GM18502 (cell line): ENCODE measurements at regions not wholly inside any gene's neighbourhood (a gene's known extent, or its start where the extent isn't known, plus 50 kb on each side); places are given as distances from the start of the nearest gene placed in this dataset.
"Not testable (repeated sequence)": the region's sequence is repeated elsewhere in the genome, so short reads cannot be mapped to it uniquely, and the experiment has no call there.

Experiments used
- ATAC-seq: cut with Tn5 transposase; IDR thresholded peaks from one replicate; pipeline ENCODE4 v1.9.1; 2021; ENCODE audit warnings: mild to moderate bottlenecking; ENCODE audit not compliant: unreplicated experiment, poor library complexity

GRCh38 chr6:85996034-85996375 is 353.3 kb upstream of the SYNCRIP start:
- no peak for ATAC-seq

DNA sequence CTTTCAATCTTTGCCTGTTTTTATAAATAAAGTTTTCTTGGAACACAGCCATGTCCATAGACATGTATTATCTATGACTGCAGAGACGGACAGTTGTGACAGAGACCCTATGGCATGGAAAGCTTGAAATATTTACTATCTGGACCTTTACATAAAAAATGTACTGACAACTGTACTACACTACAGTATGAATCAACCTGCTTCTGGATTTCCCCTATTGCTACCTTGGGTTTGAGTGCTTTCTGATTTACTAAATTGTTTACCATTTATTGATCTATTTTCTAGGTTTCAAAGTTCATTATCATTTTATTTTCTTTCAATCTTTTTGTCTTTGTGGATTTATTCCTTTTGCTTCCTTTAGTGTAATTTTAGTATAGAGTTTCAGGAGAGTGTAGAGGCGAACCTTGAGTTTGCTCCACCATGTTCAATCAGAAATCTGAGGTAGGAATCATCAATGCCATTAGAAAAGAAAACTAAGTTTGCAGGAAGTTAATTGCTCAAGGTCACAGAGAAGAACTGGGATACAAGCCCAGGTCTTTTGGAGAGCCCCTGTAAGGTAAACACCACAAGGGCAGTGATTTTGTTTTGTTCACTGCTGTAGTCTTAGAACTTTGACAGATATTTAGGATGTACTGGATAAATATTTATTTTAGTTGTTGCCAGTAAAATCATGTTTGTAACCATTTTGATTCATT is 352.8 kb upstream of the SYNCRIP start:
- ATAC-seq, result no peak

DNA sequence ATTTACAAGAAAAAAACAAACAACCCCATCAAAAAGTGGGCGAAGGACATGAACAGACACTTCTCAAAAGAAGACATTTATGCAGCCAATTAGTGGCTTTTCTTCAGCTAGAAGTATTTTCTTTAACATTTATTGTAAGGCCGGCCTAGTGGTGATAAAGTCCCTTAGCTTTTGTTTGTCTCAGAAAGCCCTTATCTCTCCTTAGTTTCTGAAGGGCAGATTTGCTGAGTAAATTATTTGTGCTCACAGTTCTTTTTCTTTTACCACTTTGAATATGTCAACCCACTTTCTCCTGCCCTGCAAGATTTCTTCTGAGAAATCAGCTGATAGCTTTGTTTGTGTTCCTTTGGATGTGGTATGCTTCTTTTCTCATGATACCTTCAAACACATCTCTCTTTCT is 344.0 kb upstream of the SYNCRIP start:
- no peak for ATAC-seq

DNA sequence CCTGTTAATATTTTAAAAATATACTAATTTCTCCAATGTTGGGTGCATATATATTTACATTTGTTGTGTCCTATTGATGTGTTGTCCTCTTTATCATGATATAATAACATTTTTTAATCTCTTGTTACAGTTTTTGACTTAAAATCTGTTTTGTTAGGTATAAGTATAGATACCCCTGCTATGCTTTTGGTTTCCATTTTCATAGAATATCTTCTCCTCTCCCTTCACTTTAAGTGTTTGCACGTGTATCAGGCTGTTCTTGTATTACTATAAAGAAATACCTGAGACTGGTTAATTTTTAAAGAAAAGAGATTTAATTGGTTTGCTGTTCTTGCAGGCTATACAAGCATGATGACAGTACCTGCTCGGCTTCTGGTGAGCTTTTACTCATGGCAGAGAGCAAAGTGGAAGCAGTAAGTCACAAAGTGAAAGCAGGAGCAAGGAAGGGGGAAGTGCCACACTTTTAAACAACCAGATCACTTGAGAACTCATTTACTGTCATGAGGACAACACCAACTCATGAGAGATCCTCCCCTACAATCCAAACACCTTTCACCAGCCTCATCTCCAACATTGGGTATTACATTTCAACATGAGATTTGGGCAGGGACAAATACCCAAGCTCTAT is 340.5 kb upstream of the SYNCRIP start:
- no peak for ATAC-seq

DNA sequence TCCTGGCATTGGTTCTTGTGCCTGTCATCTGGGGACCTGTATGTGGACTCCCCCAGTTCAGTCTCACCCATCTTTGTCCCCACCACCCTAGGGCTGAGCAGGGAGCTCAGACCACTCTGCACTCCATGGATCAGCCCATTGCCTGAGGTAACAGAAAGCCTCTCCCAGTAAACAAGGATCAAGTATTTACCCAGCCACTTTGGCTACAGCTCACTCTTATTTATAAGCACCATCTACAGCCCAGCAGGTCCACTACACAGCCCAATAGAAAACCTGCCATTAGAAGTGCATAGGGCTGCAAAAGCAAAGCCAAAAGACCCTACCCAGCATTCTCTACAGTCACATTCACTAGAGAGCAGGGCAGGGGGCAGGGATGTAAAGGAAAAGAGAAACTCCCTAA is 335.0 kb upstream of the SYNCRIP start:
- ATAC-seq, result no peak

DNA sequence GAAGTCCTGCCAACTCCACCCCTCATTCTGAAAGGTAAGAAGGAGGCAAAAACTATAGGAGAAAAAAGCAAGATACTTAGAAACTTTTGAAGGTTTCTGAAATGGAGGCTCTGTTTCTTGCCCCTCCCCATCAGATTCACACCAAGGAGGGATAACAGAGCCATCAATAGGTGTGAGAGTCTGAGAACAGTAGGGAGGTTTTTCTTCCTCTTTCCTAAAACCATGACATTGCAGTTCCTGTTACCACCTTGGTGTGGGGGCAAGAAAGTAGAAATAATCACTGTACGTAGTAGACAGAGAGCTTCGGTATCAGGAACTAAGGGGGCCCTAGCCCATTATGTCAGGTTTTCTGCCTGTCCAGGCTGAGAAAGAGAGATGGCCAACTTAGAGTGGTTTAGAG is 333.3 kb upstream of the SYNCRIP start:
- ATAC-seq, result peak; percentile 81

DNA sequence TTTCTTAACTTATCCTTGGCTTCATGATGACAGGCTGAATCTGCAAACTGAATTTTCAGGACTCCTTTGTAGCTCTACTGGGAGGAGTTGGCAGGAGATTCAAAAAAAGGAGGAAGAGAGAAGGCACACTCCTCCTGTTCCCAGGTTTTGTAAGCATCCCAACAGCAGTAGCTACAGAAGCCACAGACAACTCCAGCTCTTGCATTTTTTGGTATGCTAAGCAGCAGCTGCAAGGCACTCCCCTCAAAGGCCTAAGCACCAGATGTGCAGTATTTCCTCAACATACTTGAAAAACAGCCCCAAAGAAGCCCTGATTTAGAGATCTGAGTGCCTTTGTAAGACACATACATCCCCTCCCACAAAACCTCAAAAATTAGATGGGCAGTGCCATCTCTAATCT is 328.6 kb upstream of the SYNCRIP start:
- no peak for ATAC-seq

GRCh38 chr6:85966828-85967227 is 324.1 kb upstream of the SYNCRIP start:
- ATAC-seq, result no peak

DNA sequence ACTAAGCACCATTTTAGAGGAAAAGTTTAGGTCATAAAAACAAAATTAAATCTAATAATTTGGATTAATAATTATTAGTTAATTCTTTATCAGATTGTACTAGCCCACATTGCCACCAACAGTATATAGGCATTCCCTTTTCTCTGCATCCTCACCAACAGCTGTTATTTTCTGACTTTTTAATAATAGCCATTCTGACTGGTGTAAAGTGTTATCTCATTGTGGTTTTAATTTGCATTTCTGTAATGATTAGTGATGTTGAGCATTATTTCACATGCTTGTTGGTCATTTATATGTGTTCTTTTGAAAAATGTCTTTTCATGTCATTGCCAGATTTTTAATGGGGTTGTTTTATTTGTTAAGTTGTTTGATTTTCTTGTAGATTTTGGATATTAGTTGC is 319.1 kb upstream of the SYNCRIP start:
- no peak for ATAC-seq

- no peak for ATAC-seq
Measured at GRCh38 chr6:85961125-85961524, 318.4 kb upstream of the SYNCRIP start.

GRCh38 chr6:85948481-85948880 is 305.8 kb upstream of the SYNCRIP start:
- no peak for ATAC-seq

DNA sequence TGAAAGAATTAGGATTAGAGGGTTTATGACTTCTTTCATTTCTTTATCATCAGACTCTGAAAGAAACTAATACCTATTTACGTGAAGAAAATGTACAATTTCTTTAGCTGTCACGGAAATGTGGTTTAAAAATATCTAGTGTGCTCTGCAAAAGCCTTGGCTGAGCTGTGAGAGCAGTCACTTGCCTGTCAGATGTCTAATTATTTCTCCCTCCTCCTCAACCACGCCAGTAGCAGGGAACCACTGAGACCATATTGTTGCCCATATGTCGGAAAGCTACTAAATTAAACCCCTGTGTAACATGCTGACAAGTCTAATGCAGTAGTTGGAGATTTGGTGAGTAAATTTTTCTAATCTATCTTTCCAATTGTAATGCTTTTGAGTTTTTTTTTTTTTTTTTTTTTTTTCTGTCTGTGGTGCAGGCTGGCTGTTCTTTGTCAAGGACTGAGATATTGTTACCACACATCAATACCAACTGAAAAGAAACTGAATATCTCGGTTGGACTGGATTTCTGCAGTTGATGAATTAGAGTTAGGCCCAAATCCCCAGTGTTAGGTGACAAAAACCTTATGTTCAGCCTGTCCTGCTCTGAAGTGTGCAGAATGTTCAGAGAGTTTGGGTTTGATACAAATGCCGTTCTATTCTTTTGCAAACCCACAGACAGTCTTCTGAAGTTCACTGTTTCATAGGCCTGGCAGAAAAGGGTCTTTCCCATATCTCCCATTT is 302.9 kb upstream of the SYNCRIP start:
- ATAC-seq, result no peak

GRCh38 chr6:85944776-85945175 is 302.1 kb upstream of the SYNCRIP start:
- no peak for ATAC-seq

DNA sequence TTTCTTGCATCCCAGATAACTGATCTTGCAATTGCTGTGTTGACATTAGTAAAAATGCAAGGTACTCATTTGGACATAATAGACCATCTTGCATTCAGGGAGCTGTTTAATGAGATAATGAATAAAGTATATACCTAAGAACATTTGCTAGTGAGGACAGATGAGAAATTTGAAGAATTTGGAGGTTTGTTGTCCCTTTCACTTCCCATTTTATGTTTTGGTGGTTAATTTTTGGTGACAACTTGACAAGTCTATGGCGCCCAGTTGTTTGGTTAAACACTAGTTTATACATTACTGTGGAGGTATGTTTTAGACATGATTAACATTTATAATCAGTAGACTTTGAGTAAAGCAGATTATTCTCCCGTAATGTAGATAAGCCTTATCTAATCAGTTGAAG is 300.2 kb upstream of the SYNCRIP start:
- ATAC-seq, result peak; percentile 50

DNA sequence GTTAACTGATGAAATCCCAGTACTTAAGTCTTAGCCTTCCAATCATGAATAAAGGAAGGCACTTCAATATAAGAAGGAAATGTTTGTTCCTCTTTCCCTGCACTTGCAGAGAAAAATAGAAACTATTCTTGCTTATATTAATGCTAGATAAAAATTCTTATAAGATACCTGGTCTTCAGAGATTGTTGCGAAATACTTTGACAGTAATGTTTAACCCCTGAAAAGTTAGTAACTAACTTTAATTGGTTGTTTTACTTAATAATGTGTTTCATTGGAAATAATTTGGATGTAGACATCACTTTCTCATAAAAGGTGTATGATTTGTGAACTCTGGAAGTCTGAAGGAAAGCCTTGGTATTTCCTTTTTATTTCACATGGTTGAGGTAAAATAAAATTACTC is 294.2 kb upstream of the SYNCRIP start:
- ATAC-seq, result no peak

DNA sequence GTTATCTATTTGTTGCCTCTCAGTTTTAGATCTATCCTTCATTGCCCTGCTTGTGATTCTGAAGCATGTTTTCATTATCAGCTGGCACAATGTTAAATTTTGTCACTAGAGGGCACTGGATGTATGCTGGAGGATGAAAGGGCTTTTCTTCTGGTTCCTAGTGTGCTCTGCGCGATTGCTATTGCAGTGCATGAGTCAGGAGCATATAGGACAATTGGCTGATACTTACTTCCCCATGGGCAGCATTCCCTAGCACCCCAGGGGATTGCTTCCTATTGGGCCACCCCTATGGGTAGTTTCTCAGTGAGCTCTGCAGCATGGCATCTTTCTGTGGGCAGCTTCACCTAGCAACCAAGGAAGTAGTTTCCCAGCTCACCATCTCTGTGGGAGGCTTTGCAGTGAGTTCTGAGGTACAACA is 280.3 kb upstream of the SYNCRIP start:
- ATAC-seq, result peak; percentile 96

DNA sequence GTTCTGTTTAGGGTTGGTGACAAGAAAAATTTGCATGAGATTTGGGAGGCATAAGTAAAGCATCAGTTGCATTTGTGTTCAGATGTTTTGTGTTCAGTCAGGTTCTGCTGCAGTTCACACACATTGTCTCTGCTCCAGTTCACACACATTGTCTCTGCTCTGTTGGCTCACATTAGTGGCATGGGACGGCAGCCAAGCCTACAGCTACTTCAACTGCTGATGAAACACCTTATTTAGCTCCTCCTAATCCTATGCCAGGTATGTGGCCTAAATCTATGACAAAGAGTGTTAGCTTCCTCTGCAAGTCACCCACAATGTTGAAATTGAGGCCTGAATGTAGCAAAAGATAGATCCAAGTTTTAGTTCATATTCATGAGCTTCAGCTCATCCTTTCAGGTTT is 278.1 kb upstream of the SYNCRIP start:
- ATAC-seq, result no peak

GRCh38 chr6:85917522-85917921 is 274.8 kb upstream of the SYNCRIP start:
- ATAC-seq, result no peak

DNA sequence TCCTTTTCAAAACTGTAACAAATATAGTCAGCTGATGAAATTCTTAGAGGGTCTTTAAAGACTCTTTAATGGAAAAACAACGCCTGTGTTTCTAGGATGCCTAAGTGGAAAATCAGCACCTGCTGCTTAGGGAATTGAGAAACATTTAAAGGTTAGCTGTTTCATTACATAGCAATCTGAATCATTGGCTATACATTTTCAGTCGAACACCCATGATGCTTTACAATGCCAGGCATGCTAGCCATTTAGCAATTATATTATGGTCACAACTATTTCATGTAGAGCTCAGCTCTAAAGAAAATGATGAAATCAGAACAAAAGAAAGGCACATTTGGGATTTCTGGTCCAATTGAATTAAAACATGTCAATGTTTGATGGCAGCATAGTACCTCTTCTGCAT is 270.3 kb upstream of the SYNCRIP start:
- no peak for ATAC-seq

DNA sequence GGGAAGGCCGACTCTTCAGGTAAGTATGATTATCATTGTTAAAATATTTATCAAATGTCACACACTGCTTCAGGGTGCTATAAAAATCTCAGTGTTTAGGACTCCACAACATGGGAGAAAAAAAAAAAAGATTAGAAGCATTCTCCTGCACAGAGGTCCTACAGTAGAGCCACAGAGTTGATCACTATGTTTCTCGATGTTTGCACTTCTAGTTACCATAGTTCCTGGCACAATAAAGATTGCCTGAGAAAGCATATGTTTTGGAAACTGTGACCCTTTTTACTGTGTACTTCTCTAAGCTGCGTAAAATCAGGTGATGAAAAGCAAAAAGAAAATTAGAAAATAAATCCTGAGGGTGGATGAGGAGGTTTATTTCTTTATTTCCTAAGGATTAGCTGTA is 269.9 kb upstream of the SYNCRIP start:
- no peak for ATAC-seq

DNA sequence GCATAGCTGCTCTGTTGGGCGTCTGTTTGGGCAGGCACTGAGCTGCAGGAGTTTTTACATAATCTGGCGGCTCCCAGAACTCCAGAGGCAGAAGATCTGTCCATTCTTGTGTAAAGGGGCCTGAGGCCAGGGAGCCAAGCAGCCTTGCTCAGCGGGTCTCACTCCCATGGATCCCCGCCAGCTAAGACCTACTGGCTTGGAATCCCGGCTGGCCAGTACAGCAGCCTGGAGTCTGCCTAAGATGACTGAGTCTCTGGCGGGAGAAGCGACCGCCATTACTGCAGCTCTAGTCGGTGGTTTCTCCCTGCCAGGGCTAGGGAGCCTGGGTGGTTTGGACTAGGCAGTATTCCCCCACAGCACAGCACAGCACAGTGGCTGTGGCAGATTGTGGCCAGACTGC is 268.4 kb upstream of the SYNCRIP start:
- no peak for ATAC-seq

DNA sequence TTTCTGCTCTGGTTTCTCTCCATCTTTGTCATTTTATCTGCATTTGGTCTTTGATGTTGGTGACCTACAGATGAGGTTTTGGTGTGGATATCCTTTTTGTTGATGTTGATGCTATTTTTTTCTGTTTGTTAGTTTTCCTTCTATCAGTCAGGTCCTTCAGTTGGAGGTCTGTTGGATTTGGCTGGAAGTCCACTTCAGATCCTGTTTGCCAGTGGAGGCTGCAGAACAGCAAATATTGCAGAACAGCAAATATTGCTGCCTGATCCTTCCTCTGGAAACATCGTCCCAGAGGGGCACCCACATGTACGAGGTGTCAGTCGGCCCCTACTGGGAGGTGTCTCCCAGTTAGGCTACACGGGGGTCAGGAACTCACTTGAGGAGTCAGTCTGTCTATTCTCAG is 265.4 kb upstream of the SYNCRIP start:
- ATAC-seq, result not testable (repeated sequence)
